ENCODE measurements at regions not wholly inside any gene's neighbourhood (a gene's known extent, or its start where the extent isn't known, plus 50 kb on each side); places are given as distances from the start of the nearest gene placed in this dataset.
"Not testable (repeated sequence)": the region's sequence is repeated elsewhere in the genome, so short reads cannot be mapped to it uniquely, and the experiment has no call there.

GRCh38 chr4:75169427-75169826 is 236.5 kb downstream of the PARM1 start:
- Histone ChIP-seq H3K4me1 (no peaks in the 10 kb centered on the region), H3K9me3 (peaks cover 0 to 8% (median 0%) of the 10 kb centered on the region in 3 donors), H3K27me3 (no peaks in the 10 kb centered on the region), H3K4me3 (no peak overlapping the region), H3K27ac (no peak overlapping the region), H3K36me3 (no peaks in the 10 kb centered on the region)
- WGBS, 2 donors: 49 to 50% methylated on average over 6 of the region's 6 CpGs
- no peak for DNase-seq
- intact Hi-C loops (cut with DNase I): no loop called here
- no peak for TF ChIP-seq POLR2A (IDR thresholded peaks at IDR 0.05)
- TF ChIP-seq, protein P1, sequence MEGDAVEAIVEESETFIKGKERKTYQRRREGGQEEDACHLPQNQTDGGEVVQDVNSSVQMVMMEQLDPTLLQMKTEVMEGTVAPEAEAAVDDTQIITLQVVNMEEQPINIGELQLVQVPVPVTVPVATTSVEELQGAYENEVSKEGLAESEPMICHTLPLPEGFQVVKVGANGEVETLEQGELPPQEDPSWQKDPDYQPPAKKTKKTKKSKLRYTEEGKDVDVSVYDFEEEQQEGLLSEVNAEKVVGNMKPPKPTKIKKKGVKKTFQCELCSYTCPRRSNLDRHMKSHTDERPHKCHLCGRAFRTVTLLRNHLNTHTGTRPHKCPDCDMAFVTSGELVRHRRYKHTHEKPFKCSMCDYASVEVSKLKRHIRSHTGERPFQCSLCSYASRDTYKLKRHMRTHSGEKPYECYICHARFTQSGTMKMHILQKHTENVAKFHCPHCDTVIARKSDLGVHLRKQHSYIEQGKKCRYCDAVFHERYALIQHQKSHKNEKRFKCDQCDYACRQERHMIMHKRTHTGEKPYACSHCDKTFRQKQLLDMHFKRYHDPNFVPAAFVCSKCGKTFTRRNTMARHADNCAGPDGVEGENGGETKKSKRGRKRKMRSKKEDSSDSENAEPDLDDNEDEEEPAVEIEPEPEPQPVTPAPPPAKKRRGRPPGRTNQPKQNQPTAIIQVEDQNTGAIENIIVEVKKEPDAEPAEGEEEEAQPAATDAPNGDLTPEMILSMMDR (IDR thresholded peaks at IDR 0.05): no peak

DNA sequence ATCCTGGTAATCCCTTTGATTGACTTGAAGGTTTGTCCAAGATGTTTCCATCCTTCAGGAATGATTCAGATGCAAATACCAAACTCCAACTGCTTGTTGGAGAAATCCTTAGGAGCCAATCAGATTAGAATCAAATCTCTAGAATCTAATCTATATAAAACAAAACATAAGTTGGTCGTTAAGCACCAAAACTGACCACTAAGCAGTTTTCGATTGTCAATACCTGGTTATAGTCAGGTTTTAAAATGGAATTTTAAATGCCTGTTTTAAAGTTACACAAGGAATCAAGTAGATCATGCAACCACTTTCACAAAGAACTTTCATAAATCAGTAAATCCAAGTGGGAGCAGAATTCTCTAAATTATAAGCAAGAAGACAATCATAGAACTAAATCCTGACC is 236.1 kb downstream of the PARM1 start:
- no peaks in the 10 kb centered on the region for H3K27me3 ChIP-seq
- intact Hi-C loops (cut with DNase I): no loop called here

DNA sequence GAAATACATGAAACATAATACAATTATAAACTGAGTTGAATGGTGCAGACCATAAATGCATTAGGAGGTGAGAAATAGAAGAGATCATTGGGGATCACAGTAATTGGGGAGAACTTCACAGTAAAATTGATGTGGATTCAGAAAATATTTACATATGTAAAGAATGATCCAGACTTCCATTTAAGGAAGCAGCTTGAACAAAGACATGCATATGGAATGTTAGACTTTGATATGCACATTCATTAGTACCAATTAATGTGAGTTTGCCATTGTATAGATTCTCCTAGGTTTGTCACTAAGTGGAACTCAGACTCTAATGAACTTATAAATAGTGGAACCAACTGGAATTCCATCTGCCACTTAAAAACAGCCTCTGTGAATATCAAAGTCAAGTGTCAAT is 235.6 kb downstream of the PARM1 start:
- DNase-seq: no peak
- H3K36me3 ChIP-seq: no peaks in the 10 kb centered on the region
- no peak overlapping the region for H3K27ac ChIP-seq
- no peak overlapping the region for H3K4me3 ChIP-seq
- intact Hi-C loops (cut with DNase I): no loop called here
- TF ChIP-seq, protein P1 (IDR thresholded peaks at IDR 0.05): no peak
- TF ChIP-seq POLR2A (IDR thresholded peaks at IDR 0.05): no peak
- H3K27me3 ChIP-seq: no peaks in the 10 kb centered on the region
- H3K9me3 ChIP-seq: peaks cover 0 to 8% (median 0%) of the 10 kb centered on the region in 3 donors
- no peaks in the 10 kb centered on the region for H3K4me1 ChIP-seq

More for the DNA sequence above, 236.1 kb downstream of the PARM1 start:
- H3K36me3 ChIP-seq: no peaks in the 10 kb centered on the region
- H3K9me3 ChIP-seq: peaks cover 0 to 8% (median 0%) of the 10 kb centered on the region in 3 donors
- no peak for DNase-seq
- H3K4me1 ChIP-seq: no peaks in the 10 kb centered on the region
- no peak overlapping the region for H3K27ac ChIP-seq
- WGBS, 2 donors: 59 to 61% methylated on average over 2 of the region's 2 CpGs
- TF ChIP-seq, protein P1 (IDR thresholded peaks at IDR 0.05): no peak
- no peak for TF ChIP-seq POLR2A (IDR thresholded peaks at IDR 0.05)
- no peak overlapping the region for H3K4me3 ChIP-seq

DNA sequence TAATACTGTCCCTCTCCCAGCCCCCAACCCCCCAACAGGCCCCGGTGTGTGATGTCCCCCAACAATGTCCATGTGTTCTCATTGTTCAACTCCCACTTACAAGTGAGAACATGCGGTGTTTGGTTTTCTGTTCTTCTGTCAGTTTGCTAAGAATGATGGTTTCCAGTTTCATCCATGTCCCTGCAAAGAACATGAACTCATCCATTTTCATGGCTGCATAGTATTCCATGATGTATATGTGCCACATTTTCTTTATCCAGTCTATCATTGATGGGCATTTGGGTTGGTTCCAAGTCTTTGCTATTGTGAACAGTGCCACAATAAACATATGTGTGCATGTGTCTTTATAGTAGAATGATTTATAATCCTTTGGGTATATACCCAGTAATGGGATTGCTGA is 232.2 kb downstream of the PARM1 start:
- H3K27ac ChIP-seq; H3K4me1 ChIP-seq; H3K9me3 ChIP-seq; H3K27me3 ChIP-seq; H3K36me3 ChIP-seq; DNase-seq; H3K4me3 ChIP-seq; intact Hi-C loops (cut with DNase I): not testable (repeated sequence)
- WGBS, 2 donors: 50 to 100% methylated on average over 2 of the region's 2 CpGs

GRCh38 chr4:75158451-75158850 is 225.5 kb downstream of the PARM1 start:
- intact Hi-C loops (cut with DNase I): no loop called here
- Histone ChIP-seq H3K4me3 (no peak overlapping the region), H3K4me1 (no peaks in the 10 kb centered on the region), H3K36me3 (no peaks in the 10 kb centered on the region), H3K9me3 (peaks cover 0 to 19% (median 0%) of the 10 kb centered on the region in 3 donors), H3K27me3 (no peaks in the 10 kb centered on the region), H3K27ac (no peak overlapping the region)
- TF ChIP-seq, protein P1 (IDR thresholded peaks at IDR 0.05): no peak
- TF ChIP-seq POLR2A (IDR thresholded peaks at IDR 0.05): no peak
- WGBS, 2 donors: 55 to 76% methylated on average over 3 of the region's 3 CpGs
- DNase-seq: no peak

- Histone ChIP-seq H3K36me3 (no peaks in the 10 kb centered on the region), H3K4me1 (no peaks in the 10 kb centered on the region), H3K27ac (no peak overlapping the region), H3K4me3 (no peak overlapping the region), H3K27me3 (no peaks in the 10 kb centered on the region), H3K9me3 (peaks cover 0 to 19% (median 0%) of the 10 kb centered on the region in 3 donors)
- TF ChIP-seq, protein P1 (IDR thresholded peaks at IDR 0.05): no peak
- no peak for TF ChIP-seq POLR2A (IDR thresholded peaks at IDR 0.05)
- intact Hi-C loops (cut with DNase I): no loop called here
- no peak for DNase-seq
Measured at GRCh38 chr4:75154994-75155393, 222.1 kb downstream of the PARM1 start.

Data from esophagus squamous epithelium (tissue), 5 donors.